ENCODE measurements at regions not wholly inside any gene's neighbourhood (a gene's known extent, or its start where the extent isn't known, plus 50 kb on each side); places are given as distances from the start of the nearest gene placed in this dataset.

GRCh38 chr10:83917537-83918506, 221.5 kb upstream of the GHITM start:
- no peak overlapping the region for H3K9ac ChIP-seq (ENCODE audit: low read length)
- no peaks in the 10 kb centered on the region for H3K9me2 ChIP-seq (replicated peaks; ENCODE audit: insufficient read depth, low read length)
- H3K9me3 ChIP-seq (replicated peaks; ENCODE audit: insufficient read depth, low read length): no peaks in the 10 kb centered on the region
- TF ChIP-seq CTCF (IDR thresholded peaks at IDR 0.05; ENCODE audit: low read length) (peak; percentile 43), EZH2 (optimal IDR thresholded peaks at IDR 0.05; ENCODE audit: low read depth, low read length) (no peak), EZH2phosphoT487 (IDR thresholded peaks at IDR 0.05; ENCODE audit: low read length) (no peak)
- H3K4me3 ChIP-seq (ENCODE audit: low read length): no peak overlapping the region
- H3K4me2 ChIP-seq (ENCODE audit: low read depth, low read length): peak overlapping the region; percentile 31; the same call in 1 of the 2 replicates
- no peaks in the 10 kb centered on the region for H3K27me3 ChIP-seq (replicated peaks; ENCODE audit: insufficient read depth, low read length)
- H3K79me2 ChIP-seq (ENCODE audit: low read length): no peaks in the 10 kb centered on the region
- H3K4me1 ChIP-seq (ENCODE audit: low read length): no peaks in the 10 kb centered on the region
- no peaks in the 10 kb centered on the region for H4K20me1 ChIP-seq (ENCODE audit: insufficient read depth, low read length)
- peak; percentile 31 for DNase-seq
- no peaks in the 10 kb centered on the region for H3K36me3 ChIP-seq (replicated peaks; ENCODE audit: insufficient read depth, low read length)
- no peak overlapping the region for H3K27ac ChIP-seq (ENCODE audit: low read length)
- H3F3A ChIP-seq (ENCODE audit: insufficient read depth, low read length): no peaks in the 10 kb centered on the region
- H2AFZ ChIP-seq (ENCODE audit: low read length): 0 out of 2 replicates have a peak overlapping the region, but pooled peaks have one; percentile 6

GRCh38 chr10:83919187-83919586, 220.1 kb upstream of the GHITM start:
- Histone ChIP-seq H2AFZ (ENCODE audit: low read length) (no peak overlapping the region), H3F3A (ENCODE audit: insufficient read depth, low read length) (no peaks in the 10 kb centered on the region), H3K4me1 (ENCODE audit: low read length) (no peaks in the 10 kb centered on the region), H3K9me2 (replicated peaks; ENCODE audit: insufficient read depth, low read length) (no peaks in the 10 kb centered on the region), H3K79me2 (ENCODE audit: low read length) (no peaks in the 10 kb centered on the region), H3K9me3 (replicated peaks; ENCODE audit: insufficient read depth, low read length) (no peaks in the 10 kb centered on the region), H3K27me3 (replicated peaks; ENCODE audit: insufficient read depth, low read length) (no peaks in the 10 kb centered on the region), H3K9ac (ENCODE audit: low read length) (no peak overlapping the region), H3K36me3 (replicated peaks; ENCODE audit: insufficient read depth, low read length) (no peaks in the 10 kb centered on the region), H3K4me3 (ENCODE audit: low read length) (no peak overlapping the region), H3K27ac (ENCODE audit: low read length) (no peak overlapping the region), H4K20me1 (ENCODE audit: insufficient read depth, low read length) (no peaks in the 10 kb centered on the region), H3K4me2 (ENCODE audit: low read depth, low read length) (no peak overlapping the region)
- DNase-seq: no peak
- TF ChIP-seq CTCF (IDR thresholded peaks at IDR 0.05; ENCODE audit: low read length): no peak
- no peak for TF ChIP-seq EZH2phosphoT487 (IDR thresholded peaks at IDR 0.05; ENCODE audit: low read length)
- no peak for TF ChIP-seq EZH2 (optimal IDR thresholded peaks at IDR 0.05; ENCODE audit: low read depth, low read length)

GRCh38 chr10:83921984-83922860, 217.1 kb upstream of the GHITM start:
- no peak for TF ChIP-seq EZH2phosphoT487 (IDR thresholded peaks at IDR 0.05; ENCODE audit: low read length)
- no peak for TF ChIP-seq CTCF (IDR thresholded peaks at IDR 0.05; ENCODE audit: low read length)
- no peak for TF ChIP-seq EZH2 (optimal IDR thresholded peaks at IDR 0.05; ENCODE audit: low read depth, low read length)
- no peak overlapping the region for H3K4me3 ChIP-seq (ENCODE audit: low read length)
- H3K4me1 ChIP-seq (ENCODE audit: low read length): no peaks in the 10 kb centered on the region
- no peak overlapping the region for H2AFZ ChIP-seq (ENCODE audit: low read length)
- H3K27ac ChIP-seq (ENCODE audit: low read length): no peak overlapping the region
- no peaks in the 10 kb centered on the region for H3K9me3 ChIP-seq (replicated peaks; ENCODE audit: insufficient read depth, low read length)
- H3K9ac ChIP-seq (ENCODE audit: low read length): no peak overlapping the region
- H3K27me3 ChIP-seq (replicated peaks; ENCODE audit: insufficient read depth, low read length): no peaks in the 10 kb centered on the region
- no peak for DNase-seq
- no peak overlapping the region for H3K4me2 ChIP-seq (ENCODE audit: low read depth, low read length)
- no peaks in the 10 kb centered on the region for H4K20me1 ChIP-seq (ENCODE audit: insufficient read depth, low read length)
- no peaks in the 10 kb centered on the region for H3K79me2 ChIP-seq (ENCODE audit: low read length)
- no peaks in the 10 kb centered on the region for H3F3A ChIP-seq (ENCODE audit: insufficient read depth, low read length)
- H3K9me2 ChIP-seq (replicated peaks; ENCODE audit: insufficient read depth, low read length): no peaks in the 10 kb centered on the region
- H3K36me3 ChIP-seq (replicated peaks; ENCODE audit: insufficient read depth, low read length): no peaks in the 10 kb centered on the region

All from MM.1S (cell line).